ENCODE measurements at regions not wholly inside any gene's neighbourhood (a gene's known extent, or its start where the extent isn't known, plus 50 kb on each side); places are given as distances from the start of the nearest gene placed in this dataset.

GRCh38 chr22:26851125-26851524 is 193.7 kb downstream of the MIAT start:
- peak in 1 of 7 donors; percentile 14 for DNase-seq
- intact Hi-C loops (cut with DNase I): no loop called here
- H3K4me1 ChIP-seq (replicated peaks in 1 of 2): no peaks in the 10 kb centered on the region
- H3K36me3 ChIP-seq (replicated peaks in 1 of 2): no peaks in the 10 kb centered on the region
- 65 to 100% (median 78%) methylated on average over 1 of the region's 1 CpG for WGBS, 4 donors
- no peaks in the 10 kb centered on the region for H3K9me3 ChIP-seq (replicated peaks in 1 of 3)
- H3K27me3 ChIP-seq: no peaks in the 10 kb centered on the region
- no peak overlapping the region for H3K27ac ChIP-seq
- no peak overlapping the region for H3K4me3 ChIP-seq
- TF ChIP-seq CTCF (IDR thresholded peaks at IDR 0.05): no peak
- no peak for TF ChIP-seq POLR2A (IDR thresholded peaks at IDR 0.05)

GRCh38 chr22:26852176-26852575 is 194.8 kb downstream of the MIAT start:
- no peaks in the 10 kb centered on the region for H3K9me3 ChIP-seq (replicated peaks in 1 of 3)
- WGBS, 4 donors: 62 to 68% (median 63%) methylated on average over 6 of the region's 6 CpGs
- no peak for TF ChIP-seq CTCF (IDR thresholded peaks at IDR 0.05)
- TF ChIP-seq POLR2A (IDR thresholded peaks at IDR 0.05): no peak
- no peaks in the 10 kb centered on the region for H3K36me3 ChIP-seq (replicated peaks in 1 of 2)
- no peak overlapping the region for H3K4me3 ChIP-seq
- H3K27me3 ChIP-seq: no peaks in the 10 kb centered on the region
- no peak for DNase-seq
- no peak overlapping the region for H3K27ac ChIP-seq
- H3K4me1 ChIP-seq (replicated peaks in 1 of 2): no peaks in the 10 kb centered on the region
- intact Hi-C loops (cut with DNase I): no loop called here

- no peaks in the 10 kb centered on the region for H3K27me3 ChIP-seq
- no peaks in the 10 kb centered on the region for H3K36me3 ChIP-seq (replicated peaks in 1 of 2)
- WGBS, 4 donors: 77 to 92% (median 87%) methylated on average over 4 of the region's 4 CpGs
- TF ChIP-seq CTCF (IDR thresholded peaks at IDR 0.05) (no peak), POLR2A (IDR thresholded peaks at IDR 0.05) (no peak)
- intact Hi-C loops (cut with DNase I): no loop called here
- H3K4me3 ChIP-seq: no peak overlapping the region
- no peak for DNase-seq
- H3K4me1 ChIP-seq (replicated peaks in 1 of 2): no peaks in the 10 kb centered on the region
- no peak overlapping the region for H3K27ac ChIP-seq
- H3K9me3 ChIP-seq (replicated peaks in 1 of 3): no peaks in the 10 kb centered on the region
Observed at GRCh38 chr22:26853071-26853470, 195.7 kb downstream of the MIAT start.

- DNase-seq: no peak
- TF ChIP-seq POLR2A (IDR thresholded peaks at IDR 0.05): no peak
- TF ChIP-seq CTCF (IDR thresholded peaks at IDR 0.05): no peak
- no peak overlapping the region for H3K4me3 ChIP-seq
- H3K9me3 ChIP-seq (replicated peaks in 1 of 3): no peaks in the 10 kb centered on the region
- no peaks in the 10 kb centered on the region for H3K4me1 ChIP-seq (replicated peaks in 1 of 2)
- H3K36me3 ChIP-seq (replicated peaks in 1 of 2): no peaks in the 10 kb centered on the region
- intact Hi-C loops (cut with DNase I): no loop called here
- no peak overlapping the region for H3K27ac ChIP-seq
- 82 to 97% (median 94%) methylated on average over 2 of the region's 2 CpGs for WGBS, 4 donors
- no peaks in the 10 kb centered on the region for H3K27me3 ChIP-seq
Observed at GRCh38 chr22:26853495-26853894, 196.1 kb downstream of the MIAT start.

All from adrenal gland (tissue), 9 donors.